OCI-LY7 (cell line): ENCODE measurements at regions not wholly inside any gene's neighbourhood (a gene's known extent, or its start where the extent isn't known, plus 50 kb on each side); places are given as distances from the start of the nearest gene placed in this dataset.

Experiments
- BruUV-seq: library from RNA; stranded (reverse); fragments of 400-500 nt; replicated peaks from 2 replicates; lab custom pipeline; 2021; lab: Mats Ljungman, UMichigan
- CTCF ChIA-PET: fragments of 300-600 bp; sonication (Branson Sonifier 250); formaldehyde crosslinking; loops from one replicate; lab custom pipeline; 2022; ENCODE audit warnings: antibody characterized with exemption; ENCODE audit not compliant: unreplicated experiment; lab: Charles Lee
- POLR2A ChIA-PET: fragments of 300-600 bp; sonication (Branson Sonifier 250); formaldehyde crosslinking; loops from one replicate; lab custom pipeline; 2022; ENCODE audit warnings: antibody characterized with exemption; lab: Charles Lee
- DNase-seq: peaks from one replicate; pipeline ENCODE4 v3.0.0-alpha.2; 2015; ENCODE audit warnings: low spot score
- H2AFZ ChIP-seq: fragments of 200-600 bp; sonication (generic), shearing (Covaris generic); 2 replicates; pipeline ENCODE4 v1.6.1; 2014; ENCODE audit warnings: mild to moderate bottlenecking, antibody characterized with exemption, low read length, moderate library complexity
- H3K27ac ChIP-seq: fragments of 200-600 bp; sonication (generic); 2 replicates; pipeline ENCODE4 v1.5.1; 2014; ENCODE audit warnings: mixed run types, low read depth, mild to moderate bottlenecking, moderate library complexity, low read length, inconsistent platforms; ENCODE audit not compliant: poor library complexity, severe bottlenecking
- H3K36me3 ChIP-seq: fragments of 200-600 bp; sonication (generic); 2 replicates; pipeline ENCODE4 v1.6.1; 2014; ENCODE audit warnings: mild to moderate bottlenecking, antibody characterized with exemption, low read length, moderate library complexity, mixed read lengths; ENCODE audit not compliant: insufficient read depth
- H3K4me1 ChIP-seq: fragments of 200-600 bp; sonication (generic); 2 replicates; pipeline ENCODE4 v1.5.1; 2014; ENCODE audit warnings: mild to moderate bottlenecking, low read length; ENCODE audit not compliant: insufficient read depth, poor library complexity, severe bottlenecking
- H3K4me2 ChIP-seq: fragments of 200-600 bp; sonication (generic); 2 replicates; pipeline ENCODE4 v1.6.1; 2014; ENCODE audit warnings: mild to moderate bottlenecking, low read length
- H3K4me3 ChIP-seq: fragments of 200-600 bp; sonication (generic); 2 replicates; pipeline ENCODE4 v1.5.1; 2014; ENCODE audit warnings: mild to moderate bottlenecking, low read depth, low read length; ENCODE audit not compliant: poor library complexity, severe bottlenecking
- H3K79me2 ChIP-seq: fragments of 200-600 bp; sonication (generic); 2 replicates; pipeline ENCODE4 v1.6.1; 2016; ENCODE audit warnings: low read depth, mild to moderate bottlenecking, low read length, moderate library complexity, mixed read lengths; ENCODE audit not compliant: insufficient read depth
- H3K9me2 ChIP-seq: fragments of 200-600 bp; sonication (generic); 2 replicates; pipeline ENCODE4 v1.6.1; 2016; ENCODE audit warnings: mild to moderate bottlenecking, low read length, mixed read lengths; ENCODE audit not compliant: insufficient read depth
- H3K9me3 ChIP-seq: fragments of 200-600 bp; sonication (generic); 2 replicates; pipeline ENCODE4 v1.6.1; 2014; ENCODE audit warnings: mild to moderate bottlenecking, mixed run types, low read length, mixed read lengths
- H4K20me1 ChIP-seq: fragments of 200-600 bp; sonication (generic); 2 replicates; pipeline ENCODE4 v1.6.1; 2014; ENCODE audit warnings: mild to moderate bottlenecking, antibody characterized with exemption, low read length, moderate library complexity, mixed read lengths; ENCODE audit not compliant: insufficient read depth
- EZH2phosphoT487 ChIP-seq: fragments of 200-600 bp; sonication (generic); IDR thresholded peaks from 2 replicates; pipeline ENCODE4 v1.6.1; 2018; ENCODE audit warnings: low read depth, borderline replicate concordance, mild to moderate bottlenecking, mixed run types, antibody characterized with exemption, low read length, moderate library complexity, mixed read lengths
- intact Hi-C: fragments of 100-400 bp; cut with micrococcal nuclease; formaldehyde crosslinking; loops from one replicate; pipeline ENCODE4 v1.10.0; 2022; ENCODE audit not compliant: unreplicated experiment
- TF ChIP-seq, protein P1 (sequence below): fragments of 200-600 bp; sonication (generic); conservative IDR thresholded peaks from 2 replicates; pipeline ENCODE4 v1.5.1; 2014; ENCODE audit warnings: mild to moderate bottlenecking, antibody characterized with exemption, low read length, moderate library complexity, mixed read lengths

DNA sequence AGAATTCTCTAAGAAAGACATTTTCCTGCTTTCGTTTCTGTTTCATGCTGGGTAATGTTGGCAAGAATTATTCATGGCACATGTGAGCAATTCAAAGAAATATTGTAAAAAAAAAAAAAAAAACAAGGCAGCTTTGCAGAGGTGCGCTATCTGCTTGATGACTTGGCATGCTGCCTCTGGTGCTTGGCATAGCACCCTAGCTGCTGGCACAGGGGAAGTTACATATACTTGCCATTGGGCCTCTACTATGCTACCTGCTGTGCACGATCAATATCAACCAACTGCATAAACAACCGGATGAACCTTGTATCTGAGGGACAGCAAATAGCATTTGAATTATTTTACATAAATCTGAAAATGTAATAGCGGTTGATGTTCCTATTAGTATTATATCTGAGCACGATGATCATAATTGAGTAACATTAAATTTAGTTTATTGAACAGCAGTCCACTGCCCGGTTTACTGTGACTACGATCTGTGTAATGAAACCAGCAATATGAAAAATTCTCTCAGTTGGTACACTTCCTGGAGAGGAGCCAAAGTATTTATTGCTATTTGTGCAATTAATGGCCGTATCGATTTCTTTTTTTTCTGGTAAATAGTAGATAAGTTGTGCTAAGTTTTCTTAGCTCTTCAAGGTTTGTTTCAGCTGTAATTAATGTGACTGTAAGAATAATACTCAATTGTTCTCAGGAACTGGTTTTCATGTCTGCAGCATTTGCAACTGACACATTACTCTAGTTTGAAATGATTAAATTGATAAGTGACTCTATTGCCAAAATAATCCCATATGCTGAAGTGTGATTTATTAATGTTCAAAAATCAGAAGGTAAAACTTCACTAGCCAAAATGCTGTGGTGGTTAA, 717.3 kb downstream of the DACH1 start:
- Histone ChIP-seq H3K36me3 (no peaks in the 10 kb centered on the region), H4K20me1 (no peaks in the 10 kb centered on the region), H3K9me3 (no peaks in the 10 kb centered on the region), H3K4me1 (no peaks in the 10 kb centered on the region), H3K9me2 (no peaks in the 10 kb centered on the region), H3K4me2 (no peak overlapping the region), H2AFZ (no peak overlapping the region), H3K79me2 (no peaks in the 10 kb centered on the region), H3K27ac (no peak overlapping the region), H3K4me3 (no peak overlapping the region)
- no TSS peak for BruUV-seq
- intact Hi-C loops = no loop called here
- ChIA-PET POLR2A (no interaction called here), CTCF (no interaction called here)
- TF ChIP-seq, protein P1, sequence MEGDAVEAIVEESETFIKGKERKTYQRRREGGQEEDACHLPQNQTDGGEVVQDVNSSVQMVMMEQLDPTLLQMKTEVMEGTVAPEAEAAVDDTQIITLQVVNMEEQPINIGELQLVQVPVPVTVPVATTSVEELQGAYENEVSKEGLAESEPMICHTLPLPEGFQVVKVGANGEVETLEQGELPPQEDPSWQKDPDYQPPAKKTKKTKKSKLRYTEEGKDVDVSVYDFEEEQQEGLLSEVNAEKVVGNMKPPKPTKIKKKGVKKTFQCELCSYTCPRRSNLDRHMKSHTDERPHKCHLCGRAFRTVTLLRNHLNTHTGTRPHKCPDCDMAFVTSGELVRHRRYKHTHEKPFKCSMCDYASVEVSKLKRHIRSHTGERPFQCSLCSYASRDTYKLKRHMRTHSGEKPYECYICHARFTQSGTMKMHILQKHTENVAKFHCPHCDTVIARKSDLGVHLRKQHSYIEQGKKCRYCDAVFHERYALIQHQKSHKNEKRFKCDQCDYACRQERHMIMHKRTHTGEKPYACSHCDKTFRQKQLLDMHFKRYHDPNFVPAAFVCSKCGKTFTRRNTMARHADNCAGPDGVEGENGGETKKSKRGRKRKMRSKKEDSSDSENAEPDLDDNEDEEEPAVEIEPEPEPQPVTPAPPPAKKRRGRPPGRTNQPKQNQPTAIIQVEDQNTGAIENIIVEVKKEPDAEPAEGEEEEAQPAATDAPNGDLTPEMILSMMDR = no peak
- DNase-seq = no peak

DNA sequence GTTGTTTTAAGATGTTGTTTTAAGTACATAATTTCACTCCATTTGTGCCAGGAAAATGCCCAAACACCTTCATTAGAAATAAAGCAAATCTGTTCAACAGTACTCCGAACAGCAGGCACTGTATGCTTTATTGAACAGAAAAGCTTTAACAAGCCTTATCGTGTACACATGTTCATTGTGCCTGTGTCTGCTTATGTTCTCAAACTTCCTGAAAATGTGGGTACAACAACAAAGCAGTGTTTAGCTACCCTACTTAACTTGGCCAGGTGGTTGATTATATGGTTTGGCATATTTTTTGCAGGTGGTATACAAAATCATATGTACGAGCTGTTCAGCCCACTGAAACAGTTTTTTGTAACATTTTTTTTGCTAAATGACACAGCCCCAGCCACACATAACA, 718.0 kb downstream of the DACH1 start:
- BruUV-seq = no TSS peak
- no peak for DNase-seq
- POLR2A ChIA-PET = no interaction called here
- Histone ChIP-seq H3K79me2 (no peaks in the 10 kb centered on the region), H3K9me2 (no peaks in the 10 kb centered on the region), H2AFZ (no peak overlapping the region), H3K4me1 (no peaks in the 10 kb centered on the region), H3K9me3 (no peaks in the 10 kb centered on the region), H3K27ac (no peak overlapping the region), H3K4me3 (no peak overlapping the region), H3K36me3 (no peaks in the 10 kb centered on the region), H3K4me2 (no peak overlapping the region), H4K20me1 (no peaks in the 10 kb centered on the region)
- CTCF ChIA-PET = no interaction called here
- intact Hi-C loops = no loop called here
- TF ChIP-seq, protein P1 = no peak
- no peak for TF ChIP-seq EZH2phosphoT487

DNA sequence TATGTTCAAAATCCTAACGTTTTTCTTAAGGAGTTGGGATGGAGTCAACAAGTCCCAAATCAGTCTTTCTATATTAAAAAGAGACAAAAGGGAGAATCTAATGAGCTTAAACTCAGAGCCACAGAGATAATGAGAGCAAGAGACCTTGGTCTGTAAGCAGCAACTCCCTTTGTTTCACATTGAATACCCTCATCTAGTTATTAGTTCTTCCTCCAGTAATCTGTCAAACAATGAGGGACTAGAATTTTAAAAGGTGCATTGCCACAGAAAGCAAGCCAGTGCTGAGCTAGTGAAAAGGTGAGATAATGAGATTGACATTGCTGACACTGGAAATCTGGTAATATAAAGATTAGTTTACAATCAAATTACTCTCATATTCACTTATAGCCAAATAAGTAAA, 718.6 kb downstream of the DACH1 start:
- H3K27ac ChIP-seq = no peak overlapping the region
- no peaks in the 10 kb centered on the region for H3K9me2 ChIP-seq
- no peaks in the 10 kb centered on the region for H3K9me3 ChIP-seq
- POLR2A ChIA-PET = interaction anchor here (0.7 kb wide), 1 partner anchor 1008 kb away, joined by 4 read pairs; no protein-coding TSS in a partner anchor
- CTCF ChIA-PET = no interaction called here
- intact Hi-C loops = no loop called here
- H2AFZ ChIP-seq = no peak overlapping the region
- DNase-seq = no peak
- H3K79me2 ChIP-seq = no peaks in the 10 kb centered on the region
- no peak overlapping the region for H3K4me3 ChIP-seq
- no peaks in the 10 kb centered on the region for H4K20me1 ChIP-seq
- no peaks in the 10 kb centered on the region for H3K36me3 ChIP-seq
- no peak for TF ChIP-seq EZH2phosphoT487
- TF ChIP-seq, protein P1 = no peak
- no peak overlapping the region for H3K4me2 ChIP-seq
- no TSS peak for BruUV-seq
- no peaks in the 10 kb centered on the region for H3K4me1 ChIP-seq
